LHCN-M2 (cell line): ENCODE measurements at regions not wholly inside any gene's neighbourhood (a gene's known extent, or its start where the extent isn't known, plus 50 kb on each side); places are given as distances from the start of the nearest gene placed in this dataset.
"Not testable (repeated sequence)": the region's sequence is repeated elsewhere in the genome, so short reads cannot be mapped to it uniquely, and the experiment has no call there.

Experiments
- DNase-seq: peaks from one replicate; pipeline ENCODE4 v3.0.0-alpha.2; 2012; ENCODE audit warnings: low read depth

- DNase-seq: no peak
Measured at GRCh38 chr6:112459758-112460304, 112.7 kb downstream of the RFPL4B start.

DNA sequence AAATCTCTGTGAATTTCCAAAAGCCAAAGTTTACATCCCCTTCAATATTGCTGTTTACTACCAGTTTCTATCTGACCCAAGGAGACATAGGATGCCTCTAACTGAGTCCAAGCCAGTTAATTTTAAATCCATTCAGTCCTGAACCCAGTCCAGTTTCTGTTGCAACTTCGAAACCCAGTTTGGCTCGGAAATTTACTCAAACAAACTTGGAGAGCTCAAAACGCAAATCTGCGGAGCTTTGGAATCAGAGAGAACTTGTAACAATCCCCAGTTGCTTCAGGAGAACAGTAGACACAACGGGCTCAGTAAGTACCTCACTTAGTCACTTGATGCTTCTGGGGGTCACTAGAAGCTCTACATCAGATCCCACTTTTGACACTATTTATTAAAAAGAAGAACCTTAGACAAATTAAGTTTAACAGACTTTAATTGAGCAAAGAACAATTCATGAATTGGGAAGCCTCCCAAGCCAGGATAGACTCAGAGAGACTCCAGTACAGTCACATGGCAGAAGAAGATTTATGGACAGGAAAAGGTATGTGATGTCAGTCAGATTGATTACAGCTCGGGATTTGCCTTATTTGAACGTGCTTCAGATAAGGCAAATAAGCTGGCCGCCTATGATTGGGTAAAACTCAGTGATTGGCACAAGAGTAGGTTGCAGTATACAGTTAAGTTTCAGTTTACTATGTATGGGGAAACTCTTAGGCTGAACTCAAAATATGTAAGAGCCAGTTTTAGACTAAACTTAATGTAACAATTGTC lies 118.0 kb downstream of the RFPL4B start:
- no peak for DNase-seq

DNA sequence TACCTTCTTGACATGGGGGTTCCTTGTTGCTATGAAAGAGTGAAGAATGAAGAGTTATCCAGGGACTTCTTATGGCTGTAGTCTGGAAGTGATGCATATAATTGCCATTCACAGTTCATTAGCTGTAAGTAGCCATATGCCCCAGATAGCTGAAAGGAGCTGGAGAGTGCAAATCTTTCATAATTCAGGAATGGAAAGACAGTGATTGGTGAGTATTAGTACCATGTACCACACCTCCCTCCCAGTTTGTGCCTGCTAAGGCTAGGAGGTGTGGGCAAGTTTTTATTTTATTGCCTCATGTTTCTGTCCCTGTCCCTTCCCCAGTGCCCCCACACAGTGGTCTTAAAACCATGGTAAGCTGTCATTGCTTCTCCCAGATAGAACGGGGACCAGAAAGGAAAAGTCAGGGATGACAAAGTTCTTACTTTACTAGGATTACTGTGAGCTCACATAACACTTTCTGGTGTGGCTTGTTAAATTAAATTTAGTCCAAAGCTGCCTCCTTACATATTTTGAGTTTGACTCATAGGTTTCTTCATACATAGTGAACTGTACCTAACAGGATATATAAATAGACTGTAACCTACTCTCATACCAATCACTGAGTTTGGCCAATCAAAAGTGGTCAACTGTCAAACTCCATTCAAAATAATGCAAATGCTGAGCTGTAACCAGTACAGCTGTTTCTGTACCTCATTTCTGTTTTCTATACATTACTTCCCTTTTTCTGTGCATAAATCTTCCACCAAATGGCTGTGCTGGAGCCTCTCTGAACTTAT lies 119.4 kb downstream of the RFPL4B start:
- peak; percentile 80 for DNase-seq

GRCh38 chr6:112468359-112468758 lies 121.2 kb downstream of the RFPL4B start:
- peak; percentile 64 for DNase-seq

DNA sequence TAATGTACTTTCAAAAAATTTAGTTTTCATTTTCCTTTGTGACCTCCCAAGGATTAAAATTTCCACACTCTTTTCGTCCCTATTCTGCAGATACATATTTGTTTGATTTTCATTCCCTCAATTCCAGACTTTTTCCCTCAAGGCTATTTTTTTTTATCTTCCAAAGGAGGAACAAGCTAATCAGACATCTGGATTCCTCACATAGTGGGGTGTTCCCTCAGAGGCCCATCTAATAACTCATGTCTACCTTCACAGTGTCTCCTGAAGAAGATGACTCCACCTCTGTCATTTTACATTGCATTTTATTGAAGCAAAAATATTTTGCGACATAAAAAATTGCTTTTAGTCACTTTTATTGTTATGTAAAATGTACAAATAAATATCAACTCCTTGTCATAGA lies 122.2 kb downstream of the RFPL4B start:
- DNase-seq: no peak

DNA sequence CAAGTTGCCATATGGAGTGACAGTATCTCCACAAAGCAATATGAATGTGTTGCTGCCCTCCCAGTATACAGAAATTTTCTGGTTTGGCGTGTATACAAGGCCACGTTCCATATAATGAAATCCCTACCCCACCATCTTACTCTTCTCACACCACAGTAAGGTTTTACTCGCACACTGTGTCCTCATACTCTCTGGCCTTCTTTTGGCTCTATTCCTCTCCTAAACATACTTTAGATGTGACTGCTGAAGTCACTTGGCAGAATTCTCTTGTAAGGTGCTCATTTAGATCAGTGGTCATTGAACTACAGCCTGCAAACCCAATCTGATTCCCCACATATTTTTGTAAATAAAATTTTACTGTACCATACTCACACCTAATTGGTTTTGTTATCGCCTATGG lies 123.2 kb downstream of the RFPL4B start:
- DNase-seq: no peak

DNA sequence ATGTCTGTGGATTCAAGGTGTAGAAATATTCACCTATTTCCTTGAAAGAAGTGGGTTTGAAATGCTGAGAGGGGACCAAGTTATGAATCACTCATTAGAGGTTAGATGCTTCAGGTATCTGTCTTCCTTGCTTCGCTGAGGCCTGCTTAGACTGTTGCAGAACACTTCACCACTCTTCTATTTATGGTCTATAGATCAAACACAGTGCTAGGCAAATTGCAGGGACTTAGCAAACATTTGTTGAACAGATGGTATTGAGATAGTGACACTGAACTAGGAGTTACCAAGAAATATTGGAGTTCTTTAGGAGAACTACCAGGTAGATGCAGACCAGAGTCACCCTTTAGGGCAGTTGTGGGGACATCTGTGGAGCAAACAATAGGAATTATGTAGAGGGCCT lies 123.8 kb downstream of the RFPL4B start:
- no peak for DNase-seq

- peak; percentile 91 for DNase-seq
Measured at GRCh38 chr6:112475083-112475482, 128.0 kb downstream of the RFPL4B start.

GRCh38 chr6:112477125-112477524 lies 130.0 kb downstream of the RFPL4B start:
- DNase-seq: no peak

- peak; percentile 38 for DNase-seq
Measured at GRCh38 chr6:112478036-112478435, 130.9 kb downstream of the RFPL4B start.

DNA sequence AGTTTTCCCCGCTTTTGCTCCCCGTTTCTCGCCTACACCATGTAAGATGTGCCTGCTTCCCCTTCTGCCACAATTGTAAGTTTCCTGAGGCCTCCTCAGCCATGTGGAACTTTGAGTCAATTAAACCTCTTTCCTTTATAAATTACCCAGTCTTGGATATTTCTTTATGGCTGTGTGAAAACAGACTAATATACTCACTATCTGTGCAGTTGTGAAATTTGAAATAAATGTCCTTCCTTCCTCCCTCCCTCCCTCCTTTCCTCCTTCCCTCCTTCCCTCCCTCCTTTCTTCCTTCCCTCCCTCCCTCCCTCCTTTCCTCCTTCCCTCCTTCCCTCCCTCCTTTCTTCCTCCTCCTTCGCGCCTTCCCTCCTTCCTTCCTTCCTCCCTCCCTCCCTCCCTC lies 132.8 kb downstream of the RFPL4B start:
- DNase-seq: not testable (repeated sequence)

- DNase-seq: peak; percentile 70
Measured at GRCh38 chr6:112480553-112480952, 133.4 kb downstream of the RFPL4B start.

GRCh38 chr6:112481211-112481610 lies 134.1 kb downstream of the RFPL4B start:
- no peak for DNase-seq

DNA sequence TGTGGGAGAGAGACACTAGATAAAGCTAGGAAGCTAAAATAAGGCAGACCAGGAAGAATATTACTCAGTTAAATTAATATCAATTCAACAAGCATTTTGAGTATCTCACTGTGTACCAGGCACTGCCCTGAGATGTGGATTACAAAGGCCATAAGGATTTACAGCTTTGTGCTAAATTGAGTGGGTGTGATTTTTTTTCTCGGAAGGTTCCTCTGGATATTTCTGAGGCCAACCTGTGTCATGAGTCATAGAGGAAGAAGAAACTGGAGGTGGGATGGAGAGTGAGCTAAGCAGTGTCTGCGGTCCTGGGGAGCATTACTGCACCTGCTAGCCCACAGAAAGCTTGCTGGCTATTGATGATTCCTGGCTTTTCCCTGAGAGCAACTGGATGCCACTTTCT lies 135.2 kb downstream of the RFPL4B start:
- no peak for DNase-seq

GRCh38 chr6:112485120-112485826 lies 138.1 kb downstream of the RFPL4B start:
- no peak for DNase-seq

- DNase-seq: peak; percentile 80
Measured at GRCh38 chr6:112485827-112486212, 138.7 kb downstream of the RFPL4B start.

GRCh38 chr6:112486454-112486853 lies 139.3 kb downstream of the RFPL4B start:
- DNase-seq: no peak

DNA sequence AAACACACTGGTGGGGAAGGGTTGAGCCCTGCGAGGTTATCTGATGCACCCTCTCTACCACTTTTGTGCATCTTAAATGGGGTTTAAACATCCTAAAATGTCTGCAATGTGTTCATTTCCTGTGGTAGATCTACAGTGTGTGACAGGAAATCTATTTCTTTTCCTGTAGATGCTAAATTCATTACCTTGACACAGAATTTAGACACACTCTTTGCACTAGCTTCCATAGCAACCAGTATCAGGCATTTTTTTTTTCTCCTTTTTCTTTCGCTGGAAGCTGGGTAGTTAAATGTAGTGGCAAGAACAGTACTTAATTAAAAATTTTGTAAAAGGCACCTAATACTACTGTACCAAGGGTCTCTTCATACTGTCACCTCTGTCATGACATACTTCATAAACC lies 141.1 kb downstream of the RFPL4B start:
- no peak for DNase-seq

GRCh38 chr6:112501705-112502104 lies 154.6 kb downstream of the RFPL4B start:
- no peak for DNase-seq

DNA sequence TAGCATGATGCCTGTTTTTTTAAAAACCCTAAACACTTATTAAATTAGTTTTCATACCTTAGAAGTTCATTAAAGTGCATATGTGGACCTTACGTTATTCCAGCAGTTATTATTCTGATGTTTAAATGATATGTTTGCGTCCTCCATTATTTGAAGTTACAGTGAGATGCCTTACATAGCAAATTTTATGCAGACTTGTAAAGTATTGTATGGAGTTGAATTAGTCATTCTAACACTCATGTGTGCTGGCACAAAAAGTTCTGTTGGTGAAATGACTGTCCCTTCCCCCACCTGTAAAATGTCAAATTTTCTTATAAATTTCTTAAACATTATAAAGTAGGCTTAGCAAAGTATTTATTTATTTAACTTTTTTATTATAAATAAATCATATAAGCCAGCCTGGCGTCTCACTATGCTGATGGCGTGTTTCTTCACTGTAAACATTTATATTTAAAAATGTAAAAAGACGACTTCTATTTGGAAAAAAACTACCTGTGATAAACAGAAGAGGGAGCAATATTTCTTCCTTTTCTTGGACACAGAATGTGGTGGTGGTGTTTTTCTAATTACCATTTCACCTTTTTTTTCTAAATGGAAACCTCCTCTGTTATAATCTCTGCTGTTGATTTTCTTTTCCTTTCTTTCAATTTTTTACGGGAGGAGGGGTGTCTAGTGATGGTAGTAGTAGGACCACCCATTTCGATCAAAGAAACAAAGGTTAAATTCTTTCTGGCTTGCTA lies 155.4 kb downstream of the RFPL4B start:
- peak; percentile 48 for DNase-seq

DNA sequence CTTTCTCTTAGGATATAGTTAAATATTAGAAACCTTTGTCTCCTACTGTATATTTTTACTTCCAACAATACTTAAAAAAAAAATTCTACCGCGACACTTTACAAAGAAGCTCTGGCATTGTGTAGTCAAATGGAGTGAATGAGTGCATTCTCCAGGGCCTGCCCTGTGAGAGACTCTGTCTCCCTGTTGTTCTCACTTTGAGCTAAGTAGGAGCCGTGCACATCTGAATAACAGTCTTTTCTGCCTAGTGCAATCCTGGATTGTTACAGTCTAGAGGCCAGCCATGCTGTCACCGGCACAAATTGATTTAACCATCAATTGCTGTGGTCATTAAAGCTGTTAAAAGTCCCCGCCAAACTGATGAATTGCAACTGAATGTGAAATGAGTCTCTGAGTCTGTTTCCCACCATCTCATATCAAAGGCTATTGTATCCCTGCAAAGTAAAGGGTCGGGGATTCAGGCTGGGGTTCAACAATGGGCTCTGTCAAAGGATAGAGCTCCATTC lies 156.0 kb downstream of the RFPL4B start:
- DNase-seq: peak; percentile 26
